ENCODE measurements at regions not wholly inside any gene's neighbourhood (a gene's known extent, or its start where the extent isn't known, plus 50 kb on each side); places are given as distances from the start of the nearest gene placed in this dataset. TPM values are rescaled to one million over a fixed set of nuclear protein-coding genes. Genes with fewer than 3 reads are reported as not detected.

DNA sequence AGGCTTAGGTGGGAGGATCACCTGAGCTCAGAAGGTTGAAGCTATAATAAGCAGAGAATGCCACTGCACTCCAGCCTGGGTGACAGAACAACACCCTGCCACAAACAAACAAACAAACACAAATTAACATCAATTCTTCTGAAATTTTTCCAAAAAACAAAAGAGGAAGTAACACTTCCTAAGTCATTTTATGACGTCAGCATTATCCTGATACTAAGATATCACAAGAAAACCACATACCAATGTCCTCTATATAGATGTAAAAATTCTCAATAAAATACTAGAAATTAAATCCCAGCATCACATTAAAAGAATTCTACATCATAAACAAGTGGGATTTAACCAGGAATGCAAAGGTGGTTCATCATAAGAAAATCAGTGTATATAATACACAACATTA, 64.4 kb upstream of the STK26 start:
- Histone ChIP-seq H3K4me3 (ENCODE audit: insufficient read depth in 1 of 2, low read depth in 1 of 2, low read length in 2 of 2) (no peak overlapping the region), H3K36me3 (ENCODE audit: control insufficient read depth in 1 of 2, insufficient read depth in 2 of 2, low read depth in 1 of 2, low read length in 2 of 2) (no peaks in the 10 kb centered on the region), H3K4ac (ENCODE audit: low read depth in 1 of 2, low read length in 2 of 2) (no peak overlapping the region), H2BK5ac (ENCODE audit: low read depth, low read length, poor library complexity, severe bottlenecking) (no peak overlapping the region), H3K14ac (ENCODE audit: low read length in 2 of 2) (no peak overlapping the region), H3K4me2 (ENCODE audit: low read length, poor library complexity, severe bottlenecking) (no peak overlapping the region), H3K27me3 (ENCODE audit: control insufficient read depth in 1 of 2, insufficient read depth in 1 of 2, low read length in 2 of 2) (peaks cover 0 to 25% of the 10 kb centered on the region in 2 experiments), H2AFZ (ENCODE audit: low read depth, low read length) (no peak overlapping the region), H3K27ac (ENCODE audit: low read length, poor library complexity, severe bottlenecking) (no peak overlapping the region), H2AK5ac (ENCODE audit: low read length, severe bottlenecking) (no peak overlapping the region), H3K18ac (ENCODE audit: low read depth in 1 of 2, low read length in 2 of 2) (no peak overlapping the region), H2BK12ac (ENCODE audit: low read length in 2 of 2) (no peak overlapping the region), H2BK15ac (ENCODE audit: low read depth, poor library complexity, severe bottlenecking) (no peak overlapping the region), H3K9me3 (ENCODE audit: control insufficient read depth, low read length) (peaks cover 3% of the 10 kb centered on the region), H4K8ac (ENCODE audit: low read length) (no peak overlapping the region), H4K91ac (ENCODE audit: low read length) (no peak overlapping the region), H3K79me1 (replicated peaks; ENCODE audit: low read length, poor library complexity, severe bottlenecking) (no peaks in the 10 kb centered on the region), H2BK120ac (ENCODE audit: low read depth, low read length) (no peak overlapping the region), H3K4me1 (ENCODE audit: control insufficient read depth, insufficient read depth, low read depth, low read length) (no peaks in the 10 kb centered on the region), H3K9ac (ENCODE audit: low read length) (no peak overlapping the region), H3K23ac (ENCODE audit: low read length in 2 of 2) (no peak overlapping the region)
- WGBS = no CpG with 5 or more reads among the region's 1 CpG
- no peak for DNase-seq

DNA sequence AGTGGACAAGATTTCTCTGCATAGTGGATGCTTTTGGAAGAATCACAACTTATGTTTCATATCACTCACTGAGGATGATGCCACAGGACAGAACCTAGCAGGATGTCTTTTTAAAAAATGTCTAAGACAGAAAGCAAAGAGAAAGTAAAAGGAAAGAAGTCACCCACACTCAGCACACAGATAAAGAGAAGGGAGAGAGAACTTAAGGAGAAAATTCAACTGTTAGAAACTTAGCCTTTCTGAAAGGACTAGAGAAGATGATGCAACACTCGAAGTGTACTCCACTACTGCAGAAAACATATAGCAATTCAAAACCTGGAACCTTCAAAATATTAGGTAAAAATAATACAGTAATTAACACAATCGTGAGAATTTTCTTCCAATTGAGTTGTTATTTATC, 52.8 kb upstream of the STK26 start:
- H3K18ac ChIP-seq (ENCODE audit: low read depth in 1 of 2, low read length in 2 of 2) = no peak overlapping the region
- no peak overlapping the region for H3K9ac ChIP-seq (ENCODE audit: low read length)
- H2AK5ac ChIP-seq (ENCODE audit: low read length, severe bottlenecking) = no peak overlapping the region
- H2BK12ac ChIP-seq (ENCODE audit: low read length in 2 of 2) = no peak overlapping the region
- H3K14ac ChIP-seq (ENCODE audit: low read length in 2 of 2) = no peak overlapping the region
- H2BK5ac ChIP-seq (ENCODE audit: low read depth, low read length, poor library complexity, severe bottlenecking) = no peak overlapping the region
- H2AFZ ChIP-seq (ENCODE audit: low read depth, low read length) = no peak overlapping the region
- H3K4me1 ChIP-seq (ENCODE audit: control insufficient read depth, insufficient read depth, low read depth, low read length) = no peaks in the 10 kb centered on the region
- H3K4me3 ChIP-seq (ENCODE audit: insufficient read depth in 1 of 2, low read depth in 1 of 2, low read length in 2 of 2) = no peak overlapping the region
- H3K4me2 ChIP-seq (ENCODE audit: low read length, poor library complexity, severe bottlenecking) = no peak overlapping the region
- H3K4ac ChIP-seq (ENCODE audit: low read depth in 1 of 2, low read length in 2 of 2) = no peak overlapping the region
- H3K36me3 ChIP-seq (ENCODE audit: control insufficient read depth in 1 of 2, insufficient read depth in 2 of 2, low read depth in 1 of 2, low read length in 2 of 2) = no peaks in the 10 kb centered on the region
- H4K91ac ChIP-seq (ENCODE audit: low read length) = no peak overlapping the region
- no peaks in the 10 kb centered on the region for H3K9me3 ChIP-seq (ENCODE audit: control insufficient read depth, low read length)
- H2BK120ac ChIP-seq (ENCODE audit: low read depth, low read length) = no peak overlapping the region
- H3K79me1 ChIP-seq (replicated peaks; ENCODE audit: low read length, poor library complexity, severe bottlenecking) = no peaks in the 10 kb centered on the region
- no peak overlapping the region for H4K8ac ChIP-seq (ENCODE audit: low read length)
- no peak overlapping the region for H3K27ac ChIP-seq (ENCODE audit: low read length, poor library complexity, severe bottlenecking)
- peaks cover 0 to 18% of the 10 kb centered on the region in 2 experiments for H3K27me3 ChIP-seq (ENCODE audit: control insufficient read depth in 1 of 2, insufficient read depth in 1 of 2, low read length in 2 of 2)
- no peak for DNase-seq
- no peak overlapping the region for H2BK15ac ChIP-seq (ENCODE audit: low read depth, poor library complexity, severe bottlenecking)
- no peak overlapping the region for H3K23ac ChIP-seq (ENCODE audit: low read length in 2 of 2)
- no CpG with 5 or more reads among the region's 2 CpGs for WGBS

Small RNA genes lying in the stretch of these regions (small RNA-seq; reads per million reads assigned to genes)
- gene AL008629.1 (ENCODE audit: low read depth) (not detected), gene HDGFP1 (ENCODE audit: low read depth) (not detected), gene MCRIP2P1 (ENCODE audit: low read depth) (not detected), gene RNA5SP514 (ENCODE audit: low read depth) (not detected)
